Omental fat pad (tissue), 1 donor: ENCODE measurements at regions not wholly inside any gene's neighbourhood (a gene's known extent, or its start where the extent isn't known, plus 50 kb on each side); places are given as distances from the start of the nearest gene placed in this dataset. TPM values are rescaled to one million over a fixed set of nuclear protein-coding genes. Genes with fewer than 3 reads are reported as not detected.

ENCODE experiments used
- small RNA-seq: library from RNA; depleted of rRNA; stranded (forward); fragments of <200 nt; gene quantifications from one replicate; pipeline ENCODE3, GENCODE V24; 2016

Small RNA genes in the stretch of these regions (small RNA-seq; reads per million reads assigned to genes)
- not detected for gene SUMO2P2
